Neural crest cell (in vitro differentiated cells): ENCODE measurements at regions not wholly inside any gene's neighbourhood (a gene's known extent, or its start where the extent isn't known, plus 50 kb on each side); places are given as distances from the start of the nearest gene placed in this dataset.
"Not testable (repeated sequence)": the region's sequence is repeated elsewhere in the genome, so short reads cannot be mapped to it uniquely, and the experiment has no call there.

Experiments
- DNase-seq: peaks from one replicate; pipeline ENCODE4 v3.0.0; 2021; ENCODE audit warnings: low read depth, mixed read lengths, low spot score
- H3K27ac Mint-ChIP-seq: one replicate; pipeline ENCODE4 v1.8.0; 2021; ENCODE audit warnings: mild to moderate bottlenecking, mixed read lengths; ENCODE audit not compliant: unreplicated experiment
- H3K27me3 Mint-ChIP-seq: 2 replicates; pipeline ENCODE4 v1.8.0; 2021; ENCODE audit warnings: low read depth, mild to moderate bottlenecking, mixed read lengths
- H3K36me3 Mint-ChIP-seq: 2 replicates; pipeline ENCODE4 v1.8.0; 2021; ENCODE audit warnings: low read depth, mild to moderate bottlenecking, mixed read lengths
- H3K4me1 Mint-ChIP-seq: 2 replicates; pipeline ENCODE4 v1.8.0; 2021; ENCODE audit warnings: mixed read lengths
- H3K4me3 Mint-ChIP-seq: one replicate; pipeline ENCODE4 v1.8.0; 2021; ENCODE audit warnings: mild to moderate bottlenecking, mixed read lengths
- H3K9me3 Mint-ChIP-seq: 2 replicates; pipeline ENCODE4 v1.8.0; 2021; ENCODE audit warnings: mixed read lengths
- CTCF ChIP-seq: fragments of 200-600 bp; sonication (generic); conservative IDR thresholded peaks from 2 replicates; pipeline ENCODE4 v1.5.0; 2021; ENCODE audit warnings: antibody characterized with exemption, mild to moderate bottlenecking

GRCh38 chr11:98409069-98409468 lies 611.7 kb upstream of the CNTN5 start:
- TF ChIP-seq CTCF = no peak
- Mint-ChIP-seq H3K36me3 (no peaks in the 10 kb centered on the region), H3K27me3 (no peaks in the 10 kb centered on the region), H3K9me3 (no peaks in the 10 kb centered on the region), H3K27ac (no peak overlapping the region), H3K4me3 (no peak overlapping the region), H3K4me1 (peaks cover 10% of the 10 kb centered on the region)
- DNase-seq = no peak

GRCh38 chr11:98411777-98412176 lies 609.0 kb upstream of the CNTN5 start:
- no peak for DNase-seq
- Mint-ChIP-seq H3K36me3 (no peaks in the 10 kb centered on the region), H3K4me3 (no peak overlapping the region), H3K27ac (no peak overlapping the region), H3K4me1 (peaks cover 10% of the 10 kb centered on the region), H3K27me3 (no peaks in the 10 kb centered on the region), H3K9me3 (no peaks in the 10 kb centered on the region)
- TF ChIP-seq CTCF = no peak

- Mint-ChIP-seq H3K36me3 (no peaks in the 10 kb centered on the region), H3K27me3 (no peaks in the 10 kb centered on the region), H3K27ac (no peak overlapping the region), H3K4me1 (peaks cover 4% of the 10 kb centered on the region), H3K4me3 (no peak overlapping the region), H3K9me3 (no peaks in the 10 kb centered on the region)
- DNase-seq = no peak
- TF ChIP-seq CTCF = no peak
These were observed 603.4 kb upstream of the CNTN5 start for GRCh38 chr11:98417256-98417755.

DNA sequence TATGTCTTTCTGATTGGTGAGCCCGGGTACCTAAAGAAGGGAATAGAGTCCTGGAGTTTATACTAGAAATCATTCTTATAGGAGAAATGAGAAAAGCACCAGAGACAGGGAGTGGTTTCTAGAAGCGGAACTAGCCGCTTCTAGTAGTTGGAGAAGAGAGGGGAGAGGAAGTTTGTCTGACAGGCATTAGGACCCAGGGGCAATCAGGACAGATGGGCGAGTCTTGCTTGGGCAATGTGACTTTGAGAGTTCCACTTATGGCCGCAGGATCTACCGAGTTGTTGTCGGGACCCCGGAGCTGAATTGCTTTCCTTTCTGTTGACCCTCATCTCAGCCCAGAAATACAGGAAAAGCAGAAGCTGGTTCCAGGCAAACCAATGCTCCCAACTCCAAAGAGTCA lies 596.8 kb upstream of the CNTN5 start:
- Mint-ChIP-seq H3K4me3 (no peak overlapping the region), H3K4me1 (no peaks in the 10 kb centered on the region), H3K9me3 (peaks cover 6% of the 10 kb centered on the region), H3K27me3 (no peaks in the 10 kb centered on the region), H3K27ac (no peak overlapping the region), H3K36me3 (no peaks in the 10 kb centered on the region)
- no peak for DNase-seq
- no peak for TF ChIP-seq CTCF

DNA sequence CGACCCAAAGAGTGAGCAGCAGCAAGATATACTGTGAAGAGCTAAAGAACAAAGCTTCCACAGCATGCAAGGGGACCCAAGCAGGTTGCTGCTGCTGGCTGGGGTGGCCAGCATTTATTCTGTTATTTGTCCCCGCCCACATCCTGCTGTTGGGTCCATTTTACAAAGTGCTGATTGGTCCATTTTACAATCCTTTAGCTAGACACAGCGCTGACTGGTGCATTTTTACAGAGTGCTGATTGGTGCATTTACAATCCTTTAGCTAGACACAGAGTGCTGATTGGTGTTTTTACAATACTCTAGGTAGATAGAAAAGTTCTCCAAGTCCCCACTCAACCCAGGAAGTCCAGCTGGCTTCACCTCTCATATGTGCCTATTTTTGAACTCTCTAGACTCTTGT lies 596.0 kb upstream of the CNTN5 start:
- H3K4me3 Mint-ChIP-seq, H3K36me3 Mint-ChIP-seq, H3K27ac Mint-ChIP-seq, DNase-seq, H3K4me1 Mint-ChIP-seq, H3K27me3 Mint-ChIP-seq: not testable (repeated sequence)
- H3K9me3 Mint-ChIP-seq = peaks cover 12% of the 10 kb centered on the region

DNA sequence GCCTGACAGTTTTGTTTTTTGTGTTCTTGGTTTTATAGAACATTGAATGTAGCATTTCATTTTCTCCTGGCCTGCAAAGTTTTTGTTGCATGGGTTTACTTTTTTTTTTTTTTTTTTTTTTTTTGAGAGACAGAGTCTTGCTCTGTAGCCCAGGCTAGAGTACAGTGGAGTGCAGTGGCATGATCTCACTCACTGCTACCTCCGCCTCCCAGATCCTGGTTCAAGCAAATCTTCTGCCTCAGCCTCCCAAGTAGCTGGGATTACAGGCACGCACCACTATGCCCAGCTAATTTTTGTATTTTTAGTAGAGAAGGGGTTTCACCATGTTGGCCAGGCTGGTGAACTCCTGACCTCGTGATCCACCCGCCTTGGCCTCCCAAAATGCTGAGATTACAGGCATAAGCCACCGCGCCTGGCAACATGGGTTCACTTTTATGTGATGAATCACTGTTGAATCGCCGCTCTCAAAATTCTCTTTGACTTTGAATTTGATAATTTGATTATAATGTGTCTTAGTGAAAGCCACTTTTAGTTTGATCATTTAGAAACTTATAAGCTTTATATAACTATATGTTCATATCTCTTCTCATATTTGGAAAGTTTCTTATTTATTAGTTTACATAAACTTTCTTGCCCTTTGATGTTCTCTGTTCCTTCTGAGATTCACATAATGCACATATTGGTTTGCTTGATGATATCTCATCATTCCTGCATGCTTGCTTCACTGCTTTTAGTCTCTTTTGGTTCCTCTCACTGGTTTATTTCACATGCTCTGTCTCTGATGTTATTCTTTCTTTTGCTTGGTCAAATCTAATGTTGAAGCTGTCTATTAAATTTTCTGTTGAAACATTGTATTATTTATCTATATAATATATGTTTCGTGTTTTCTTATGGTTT lies 589.0 kb upstream of the CNTN5 start:
- H3K27ac Mint-ChIP-seq = no peak overlapping the region
- H3K4me3 Mint-ChIP-seq = no peak overlapping the region

More for the DNA sequence above, 589.0 kb upstream of the CNTN5 start:
- no peaks in the 10 kb centered on the region for H3K27me3 Mint-ChIP-seq
- TF ChIP-seq CTCF = no peak
- no peak for DNase-seq
- peaks cover 8% of the 10 kb centered on the region for H3K9me3 Mint-ChIP-seq
- no peaks in the 10 kb centered on the region for H3K4me1 Mint-ChIP-seq
- peaks cover 5% of the 10 kb centered on the region for H3K36me3 Mint-ChIP-seq
